Testis (tissue), 2 donors: ENCODE measurements at regions not wholly inside any gene's neighbourhood (a gene's known extent, or its start where the extent isn't known, plus 50 kb on each side); places are given as distances from the start of the nearest gene placed in this dataset.

Experiments
- DNase-seq: peaks from one replicate; pipeline ENCODE4 v3.0.0-alpha.2; 2019
- H3K27ac ChIP-seq, 2 donors: fragments of 200-600 bp; sonication (generic); one replicate each; pipeline ENCODE4 v1.5.1; 2019
- H3K27me3 ChIP-seq: fragments of 200-600 bp; sonication (generic); one replicate; pipeline ENCODE4 v1.5.1; 2019
- H3K36me3 ChIP-seq: fragments of 200-600 bp; sonication (generic); one replicate; pipeline ENCODE4 v1.5.1; 2017; ENCODE audit warnings: low read depth; ENCODE audit errors: missing control alignments
- H3K4me1 ChIP-seq: fragments of 200-600 bp; sonication (generic); one replicate; pipeline ENCODE4 v1.5.1; 2019
- H3K4me3 ChIP-seq, 2 donors: fragments of 200-600 bp; sonication (generic); one replicate each; pipeline ENCODE4 v1.5.1; 2017 to 2019
- H3K9me3 ChIP-seq: fragments of 200-600 bp; sonication (generic); one replicate; pipeline ENCODE4 v1.5.1; 2017
- POLR2A ChIP-seq: fragments of 450-650 bp; IDR thresholded peaks from one replicate; pipeline ENCODE4 v1.6.1; 2017; ENCODE audit warnings: antibody characterized with exemption, mild to moderate bottlenecking, moderate library complexity
- WGBS, 2 donors: methylation state at CpG; one replicate each; pipeline ENCODE4 v1.1.5; 2018; 5-methylcytosine and 5-hydroxymethylcytosine counted together
- intact Hi-C: fragments of 100-400 bp; cut with DNase I; formaldehyde crosslinking; loops from one replicate; pipeline ENCODE4 v1.15.1; 2023; ENCODE audit warnings: low total_unique reads
- TF ChIP-seq, protein P1 (sequence below), 3 experiments: fragments of 450-650 bp in 2 of 3; fragments of 200-600 bp in 1 of 3; sonication (generic) in 1 of 3; IDR thresholded peaks; one replicate each; pipeline ENCODE4 v1.5.1; 2016 to 2019; ENCODE audit warnings: antibody characterized with exemption in 3 of 3, mild to moderate bottlenecking in 2 of 3, moderate library complexity in 1 of 3

DNA sequence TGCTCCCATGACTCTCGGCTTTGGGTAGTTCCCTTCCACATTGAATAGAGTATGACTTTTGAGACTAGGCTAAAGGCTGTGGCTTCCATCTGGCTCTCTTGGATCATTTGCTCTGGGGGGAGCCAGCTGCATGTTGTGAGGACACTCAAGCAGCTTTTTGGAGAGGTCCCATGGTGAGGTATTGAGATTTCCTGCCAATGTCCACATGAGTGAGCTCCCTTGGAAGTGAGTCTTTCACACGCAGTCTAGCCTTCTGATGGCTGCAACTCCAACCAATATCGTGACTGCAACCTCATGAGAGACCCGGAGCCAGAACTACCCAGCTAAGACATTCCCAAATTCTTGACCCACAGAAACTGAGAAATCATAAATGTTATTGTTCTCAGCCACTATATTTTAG is 127.7 kb upstream of the KAZN start:
- H3K27ac ChIP-seq, result no peak overlapping the region
- DNase-seq, result no peak
- H3K4me3 ChIP-seq, result no peak overlapping the region
- no peaks in the 10 kb centered on the region for H3K27me3 ChIP-seq
- intact Hi-C loops, result no loop called here
- no peaks in the 10 kb centered on the region for H3K4me1 ChIP-seq
- H3K9me3 ChIP-seq, result no peaks in the 10 kb centered on the region
- no peaks in the 10 kb centered on the region for H3K36me3 ChIP-seq
- TF ChIP-seq, protein P1, sequence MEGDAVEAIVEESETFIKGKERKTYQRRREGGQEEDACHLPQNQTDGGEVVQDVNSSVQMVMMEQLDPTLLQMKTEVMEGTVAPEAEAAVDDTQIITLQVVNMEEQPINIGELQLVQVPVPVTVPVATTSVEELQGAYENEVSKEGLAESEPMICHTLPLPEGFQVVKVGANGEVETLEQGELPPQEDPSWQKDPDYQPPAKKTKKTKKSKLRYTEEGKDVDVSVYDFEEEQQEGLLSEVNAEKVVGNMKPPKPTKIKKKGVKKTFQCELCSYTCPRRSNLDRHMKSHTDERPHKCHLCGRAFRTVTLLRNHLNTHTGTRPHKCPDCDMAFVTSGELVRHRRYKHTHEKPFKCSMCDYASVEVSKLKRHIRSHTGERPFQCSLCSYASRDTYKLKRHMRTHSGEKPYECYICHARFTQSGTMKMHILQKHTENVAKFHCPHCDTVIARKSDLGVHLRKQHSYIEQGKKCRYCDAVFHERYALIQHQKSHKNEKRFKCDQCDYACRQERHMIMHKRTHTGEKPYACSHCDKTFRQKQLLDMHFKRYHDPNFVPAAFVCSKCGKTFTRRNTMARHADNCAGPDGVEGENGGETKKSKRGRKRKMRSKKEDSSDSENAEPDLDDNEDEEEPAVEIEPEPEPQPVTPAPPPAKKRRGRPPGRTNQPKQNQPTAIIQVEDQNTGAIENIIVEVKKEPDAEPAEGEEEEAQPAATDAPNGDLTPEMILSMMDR (IDR thresholded peaks at IDR 0.05), result no peak
- TF ChIP-seq POLR2A, result no peak
- 98 to 100% methylated on average over 4 of the region's 4 CpGs for WGBS, 2 donors

- intact Hi-C loops, result no loop called here
- Histone ChIP-seq H3K27me3 (no peaks in the 10 kb centered on the region), H3K9me3 (no peaks in the 10 kb centered on the region), H3K4me1 (no peaks in the 10 kb centered on the region), H3K36me3 (no peaks in the 10 kb centered on the region), H3K4me3 (no peak overlapping the region), H3K27ac (no peak overlapping the region)
- 94 to 95% methylated on average over 1 of the region's 1 CpG for WGBS, 2 donors
- no peak for DNase-seq
- TF ChIP-seq POLR2A, result no peak
These were observed 123.6 kb upstream of the KAZN start for GRCh38 chr1:14474856-14475255.

DNA sequence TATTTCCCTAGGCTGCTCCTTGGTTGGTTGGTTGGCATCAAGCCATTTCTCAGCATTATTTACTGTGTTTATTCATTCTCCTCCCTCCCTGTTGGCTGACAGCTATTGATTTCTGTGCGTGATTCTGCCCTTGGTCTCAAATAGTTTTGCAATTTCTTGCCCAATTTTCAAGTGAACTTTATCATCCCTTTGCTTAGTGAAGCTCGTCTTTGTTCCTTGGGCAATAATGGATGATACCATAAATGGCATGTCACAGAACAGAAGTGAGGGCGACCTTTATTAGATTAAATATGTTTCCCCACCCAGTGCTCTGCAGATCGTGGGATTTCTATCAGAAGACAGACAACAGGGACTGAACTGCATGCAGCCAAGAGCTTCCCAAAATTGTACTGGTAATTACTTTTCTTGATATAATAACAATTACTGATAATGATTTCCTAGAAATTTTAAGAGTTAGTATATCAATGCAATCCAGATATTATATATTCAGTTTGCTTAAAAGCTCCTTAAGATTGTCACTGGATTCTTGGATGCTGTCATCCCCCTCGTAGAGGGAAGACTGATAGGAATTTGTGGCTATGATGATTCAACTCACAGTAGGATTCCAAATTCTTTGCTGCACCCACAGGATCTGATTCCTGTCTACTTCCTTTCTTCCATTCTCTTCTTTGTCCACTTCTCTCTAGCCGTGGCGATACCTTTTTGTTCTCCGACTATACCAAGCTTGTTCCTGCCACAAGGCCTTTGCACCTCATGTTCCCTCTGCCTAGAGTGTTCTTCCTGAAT is 122.1 kb upstream of the KAZN start:
- no peak overlapping the region for H3K27ac ChIP-seq
- WGBS, 2 donors, result 74 to 79% methylated on average over 8 of the region's 8 CpGs
- no peaks in the 10 kb centered on the region for H3K9me3 ChIP-seq
- no peaks in the 10 kb centered on the region for H3K4me1 ChIP-seq
- intact Hi-C loops, result no loop called here
- no peaks in the 10 kb centered on the region for H3K36me3 ChIP-seq
- TF ChIP-seq POLR2A, result no peak
- TF ChIP-seq, protein P1 (IDR thresholded peaks at IDR 0.05), result no peak
- no peak for DNase-seq
- H3K27me3 ChIP-seq, result no peaks in the 10 kb centered on the region
- H3K4me3 ChIP-seq, result no peak overlapping the region

DNA sequence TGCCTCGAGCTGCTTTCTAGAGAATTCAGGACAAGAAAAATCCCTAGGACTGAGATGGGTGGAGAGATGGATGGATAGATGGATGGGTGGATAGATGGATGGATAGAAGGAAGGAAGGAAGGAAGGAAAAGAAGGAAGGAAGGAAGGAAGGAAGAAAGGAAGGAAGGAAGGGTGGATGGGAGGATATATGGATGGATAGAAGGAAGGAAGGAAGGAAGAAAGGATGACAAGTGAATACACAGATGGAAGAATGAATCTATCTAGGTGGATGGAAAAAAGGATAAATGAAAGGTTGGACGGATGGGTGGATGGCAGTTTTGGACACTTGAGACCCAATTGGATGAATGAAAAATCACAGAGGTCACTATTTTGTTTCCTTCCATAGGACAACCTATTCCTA is 120.4 kb upstream of the KAZN start:
- WGBS, 2 donors, result 92 to 93% methylated on average over 2 of the region's 2 CpGs
- Histone ChIP-seq H3K9me3 (no peaks in the 10 kb centered on the region), H3K27me3 (no peaks in the 10 kb centered on the region), H3K27ac (no peak overlapping the region), H3K4me1 (no peaks in the 10 kb centered on the region), H3K4me3 (no peak overlapping the region), H3K36me3 (no peaks in the 10 kb centered on the region)
- intact Hi-C loops, result no loop called here
- DNase-seq, result no peak
- TF ChIP-seq, protein P1 (IDR thresholded peaks at IDR 0.05), result no peak
- TF ChIP-seq POLR2A, result no peak

DNA sequence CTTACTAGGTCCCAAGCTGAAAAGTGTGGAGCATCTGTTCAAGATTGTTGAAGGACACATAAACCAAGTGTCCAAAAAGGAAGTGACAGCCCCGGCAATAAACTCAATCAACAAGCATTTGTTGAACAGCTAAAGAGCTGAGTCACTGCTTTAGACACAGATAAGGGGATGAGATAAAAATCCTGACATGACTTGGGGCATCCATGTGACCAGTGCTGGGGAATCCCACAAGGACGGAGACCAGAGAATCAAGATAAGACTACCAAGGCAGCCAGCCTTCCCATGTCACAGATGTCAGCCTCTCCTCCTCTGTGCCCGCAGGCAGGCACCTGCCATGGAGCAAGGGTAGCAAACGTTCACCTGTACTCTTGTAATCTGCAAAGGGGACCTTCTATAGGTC is 118.6 kb upstream of the KAZN start:
- DNase-seq, result no peak
- 79 to 85% methylated on average over 4 of the region's 4 CpGs for whole genome bisulfite sequencing, 2 donors
- H3K27me3 ChIP-seq, result no peaks in the 10 kb centered on the region
- TF ChIP-seq, protein P1 (IDR thresholded peaks at IDR 0.05), result no peak
- TF ChIP-seq POLR2A, result no peak
- intact Hi-C loops, result no loop called here
- no peaks in the 10 kb centered on the region for H3K36me3 ChIP-seq
- H3K27ac ChIP-seq, result no peak overlapping the region
- no peaks in the 10 kb centered on the region for H3K4me1 ChIP-seq
- no peak overlapping the region for H3K4me3 ChIP-seq
- H3K9me3 ChIP-seq, result no peaks in the 10 kb centered on the region
